Nephron progenitor cell (in vitro differentiated cells): ENCODE measurements at regions not wholly inside any gene's neighbourhood (a gene's known extent, or its start where the extent isn't known, plus 50 kb on each side); places are given as distances from the start of the nearest gene placed in this dataset.

Experiments
- DNase-seq: peaks from one replicate; pipeline ENCODE4 v3.0.0; 2021
- H3K27ac Mint-ChIP-seq: 2 replicates; pipeline ENCODE4 v1.8.0; 2021; ENCODE audit warnings: mild to moderate bottlenecking, moderate library complexity, mixed read lengths
- H3K27me3 Mint-ChIP-seq: 2 replicates; pipeline ENCODE4 v1.8.0; 2021; ENCODE audit warnings: mild to moderate bottlenecking, low read depth, mixed read lengths; ENCODE audit not compliant: poor library complexity
- H3K36me3 Mint-ChIP-seq: 2 replicates; pipeline ENCODE4 v1.8.0; 2021; ENCODE audit warnings: low read depth, mixed read lengths
- H3K4me1 Mint-ChIP-seq: 2 replicates; pipeline ENCODE4 v1.8.0; 2021; ENCODE audit warnings: mixed read lengths
- H3K4me3 Mint-ChIP-seq: 2 replicates; pipeline ENCODE4 v1.8.0; 2021; ENCODE audit warnings: mild to moderate bottlenecking, moderate library complexity, mixed read lengths
- H3K9me3 Mint-ChIP-seq: 2 replicates; pipeline ENCODE4 v1.8.0; 2021; ENCODE audit warnings: mild to moderate bottlenecking, moderate library complexity, mixed read lengths
- CTCF ChIP-seq: fragments of 200-600 bp; sonication (generic); IDR thresholded peaks from 2 replicates; pipeline ENCODE4 v1.5.0; 2021; ENCODE audit warnings: antibody characterized with exemption

DNA sequence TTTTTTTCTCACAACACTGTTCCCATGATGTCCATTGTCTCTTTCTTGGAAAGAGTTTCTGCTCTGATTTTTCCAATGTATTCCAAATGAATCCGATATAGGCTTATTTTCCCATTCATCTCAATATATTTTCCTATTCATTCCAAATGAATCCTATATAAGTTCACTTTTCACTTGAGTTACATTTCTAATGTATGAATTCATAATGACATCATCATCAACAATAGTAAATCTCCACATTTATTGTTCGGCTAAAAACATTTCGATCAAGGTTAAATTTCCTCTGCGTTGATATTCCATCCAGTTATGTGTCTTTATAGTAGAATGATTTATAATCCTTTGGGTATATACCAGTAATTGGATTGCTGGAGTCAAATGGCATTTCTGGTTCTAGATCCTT is 76.7 kb upstream of the SLC8A1 start:
- Mint-ChIP-seq H3K4me3 (no peak overlapping the region), H3K9me3 (no peaks in the 10 kb centered on the region), H3K4me1 (no peaks in the 10 kb centered on the region), H3K27me3 (no peaks in the 10 kb centered on the region), H3K36me3 (no peaks in the 10 kb centered on the region), H3K27ac (no peak overlapping the region)
- no peak for TF ChIP-seq CTCF
- no peak for DNase-seq

DNA sequence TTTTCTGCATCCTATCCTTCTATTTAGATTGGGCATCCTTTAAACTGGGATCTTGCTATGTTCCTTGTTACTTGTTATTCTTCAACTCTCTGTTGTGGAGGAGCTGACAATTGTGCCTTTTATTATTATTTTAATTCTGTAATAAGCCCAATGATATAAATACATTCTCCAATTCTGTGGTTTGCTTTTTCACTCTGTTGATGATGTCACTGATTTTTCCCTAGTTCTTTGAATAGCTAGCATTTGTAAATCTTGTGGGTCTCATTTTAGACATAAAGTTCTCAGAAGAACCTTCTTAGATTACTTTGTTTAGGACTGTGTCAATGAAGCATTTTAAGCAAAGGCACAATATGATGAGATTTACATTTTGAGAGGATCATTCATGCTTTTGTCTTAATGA is 79.5 kb upstream of the SLC8A1 start:
- no peak for DNase-seq
- Mint-ChIP-seq H3K27me3 (no peaks in the 10 kb centered on the region), H3K4me3 (no peak overlapping the region), H3K27ac (no peak overlapping the region), H3K4me1 (no peaks in the 10 kb centered on the region), H3K9me3 (no peaks in the 10 kb centered on the region), H3K36me3 (no peaks in the 10 kb centered on the region)
- TF ChIP-seq CTCF: no peak

DNA sequence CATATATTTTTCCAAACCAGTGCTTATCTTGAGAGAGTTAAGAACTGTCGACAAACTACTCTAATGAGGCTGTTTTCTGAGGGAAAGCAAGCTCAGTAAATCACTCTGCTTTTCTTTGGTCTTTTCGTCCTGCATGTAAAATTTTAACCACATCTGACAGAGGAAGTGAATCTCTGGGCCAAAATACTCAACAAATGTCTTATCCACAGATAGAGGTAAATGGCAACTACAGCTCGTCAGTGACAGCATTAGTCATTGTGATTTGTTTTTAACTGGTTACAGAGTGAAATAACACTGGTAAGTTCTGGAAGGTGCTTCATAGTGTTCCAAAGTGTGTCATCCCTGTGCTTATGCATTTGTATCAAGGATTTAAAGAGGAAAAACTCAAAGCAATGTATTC is 82.6 kb upstream of the SLC8A1 start:
- Mint-ChIP-seq H3K4me1 (no peaks in the 10 kb centered on the region), H3K27ac (no peak overlapping the region)
- no peak for DNase-seq

GRCh38 chr2:40535972-40536371 is 84.1 kb upstream of the SLC8A1 start:
- Mint-ChIP-seq H3K9me3 (no peaks in the 10 kb centered on the region), H3K27ac (no peak overlapping the region), H3K4me3 (no peak overlapping the region), H3K27me3 (no peaks in the 10 kb centered on the region), H3K4me1 (no peaks in the 10 kb centered on the region), H3K36me3 (no peaks in the 10 kb centered on the region)
- no peak for DNase-seq
- no peak for TF ChIP-seq CTCF

More for the DNA sequence above, 82.6 kb upstream of the SLC8A1 start:
- H3K9me3 Mint-ChIP-seq: no peaks in the 10 kb centered on the region
- H3K4me3 Mint-ChIP-seq: no peak overlapping the region
- no peak for TF ChIP-seq CTCF
- H3K27me3 Mint-ChIP-seq: no peaks in the 10 kb centered on the region
- no peaks in the 10 kb centered on the region for H3K36me3 Mint-ChIP-seq

DNA sequence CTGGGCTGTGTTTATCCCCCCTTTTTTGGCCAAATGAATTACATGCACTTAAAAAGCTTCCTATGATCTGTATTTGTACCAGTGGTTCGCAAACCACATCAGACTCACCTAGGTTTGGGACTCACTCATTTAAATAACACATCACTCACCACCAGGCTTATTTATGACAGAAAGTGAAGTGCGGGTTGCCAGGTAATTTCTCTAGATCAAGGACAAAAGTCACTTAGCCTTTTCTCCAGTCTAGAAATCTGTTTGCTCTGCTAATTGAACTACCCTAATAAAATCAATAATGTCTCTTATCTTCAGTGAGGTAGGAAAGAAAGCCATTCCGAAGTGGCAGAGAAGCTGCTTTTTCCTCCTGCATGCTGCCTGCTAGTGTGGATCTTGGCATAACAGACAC is 88.1 kb upstream of the SLC8A1 start:
- Mint-ChIP-seq H3K9me3 (no peaks in the 10 kb centered on the region), H3K36me3 (no peaks in the 10 kb centered on the region), H3K27ac (no peak overlapping the region), H3K27me3 (no peaks in the 10 kb centered on the region), H3K4me3 (no peak overlapping the region), H3K4me1 (peaks cover 6% of the 10 kb centered on the region)
- TF ChIP-seq CTCF: no peak
- no peak for DNase-seq

DNA sequence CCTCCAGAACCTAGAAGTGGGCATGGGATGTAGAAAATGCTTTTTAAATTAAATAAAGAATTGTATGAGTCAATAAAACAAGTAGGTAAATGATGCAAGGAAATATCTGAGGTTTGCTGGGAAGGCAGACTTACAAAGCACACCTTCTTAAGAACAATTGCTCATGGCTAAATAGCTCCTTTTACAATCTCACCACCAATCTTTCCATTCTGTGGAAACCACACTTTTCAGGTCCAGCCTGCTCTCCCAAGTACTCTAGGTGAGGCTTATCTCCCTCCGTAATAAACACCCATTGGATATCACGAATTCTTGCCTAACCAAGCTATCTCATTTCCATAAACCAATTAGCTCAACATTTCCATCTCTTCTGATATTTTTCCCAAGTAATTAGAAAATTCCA is 91.5 kb upstream of the SLC8A1 start:
- H3K36me3 Mint-ChIP-seq: no peaks in the 10 kb centered on the region

More for the DNA sequence above, 91.5 kb upstream of the SLC8A1 start:
- peaks cover 6% of the 10 kb centered on the region for H3K4me1 Mint-ChIP-seq
- DNase-seq: no peak
- TF ChIP-seq CTCF: no peak
- no peak overlapping the region for H3K27ac Mint-ChIP-seq
- H3K4me3 Mint-ChIP-seq: no peak overlapping the region
- H3K27me3 Mint-ChIP-seq: no peaks in the 10 kb centered on the region
- no peaks in the 10 kb centered on the region for H3K9me3 Mint-ChIP-seq
